ENCODE measurements at regions not wholly inside any gene's neighbourhood (a gene's known extent, or its start where the extent isn't known, plus 50 kb on each side); places are given as distances from the start of the nearest gene placed in this dataset.

- H3K9ac ChIP-seq (ENCODE audit: insufficient read length): no peak overlapping the region
- no peak for DNase-seq (ENCODE audit: low read depth, low spot score)
- no peaks in the 10 kb centered on the region for H3K36me3 ChIP-seq (ENCODE audit: insufficient read depth, low read length)
- H3K4me3 ChIP-seq: no peak overlapping the region
- TF ChIP-seq EZH2 (IDR thresholded peaks at IDR 0.05): no peak
- no peak for TF ChIP-seq POLR2AphosphoS5 (IDR thresholded peaks at IDR 0.05; ENCODE audit: borderline replicate concordance, low read depth, low read length)
- no peak for TF ChIP-seq FOXP2 (optimal IDR thresholded peaks at IDR 0.05; ENCODE audit: control extremely low read depth, extremely low read length, insufficient read depth)
- H3K9me3 ChIP-seq (ENCODE audit: low read depth, low read length): no peaks in the 10 kb centered on the region
- H3K27ac ChIP-seq: no peak overlapping the region
Observed at GRCh38 chr12:74847169-74847568, 309.5 kb downstream of the ATXN7L3B start.

- Histone ChIP-seq H3K36me3 (ENCODE audit: insufficient read depth, low read length) (no peaks in the 10 kb centered on the region), H3K9me3 (ENCODE audit: low read depth, low read length) (no peaks in the 10 kb centered on the region), H3K27ac (no peak overlapping the region), H3K4me3 (no peak overlapping the region), H3K9ac (ENCODE audit: insufficient read length) (no peak overlapping the region)
- TF ChIP-seq FOXP2 (optimal IDR thresholded peaks at IDR 0.05; ENCODE audit: control extremely low read depth, extremely low read length, insufficient read depth) (no peak), POLR2AphosphoS5 (IDR thresholded peaks at IDR 0.05; ENCODE audit: borderline replicate concordance, low read depth, low read length) (no peak), EZH2 (IDR thresholded peaks at IDR 0.05) (no peak)
- no peak for DNase-seq (ENCODE audit: low read depth, low spot score)
Observed at GRCh38 chr12:74848006-74848405, 310.4 kb downstream of the ATXN7L3B start.

GRCh38 chr12:74849801-74850200 is 312.2 kb downstream of the ATXN7L3B start:
- H3K4me3 ChIP-seq: no peak overlapping the region
- no peak overlapping the region for H3K27ac ChIP-seq
- H3K9ac ChIP-seq (ENCODE audit: insufficient read length): no peak overlapping the region
- no peaks in the 10 kb centered on the region for H3K9me3 ChIP-seq (ENCODE audit: low read depth, low read length)
- H3K36me3 ChIP-seq (ENCODE audit: insufficient read depth, low read length): no peaks in the 10 kb centered on the region
- TF ChIP-seq FOXP2 (optimal IDR thresholded peaks at IDR 0.05; ENCODE audit: control extremely low read depth, extremely low read length, insufficient read depth): no peak
- TF ChIP-seq POLR2AphosphoS5 (IDR thresholded peaks at IDR 0.05; ENCODE audit: borderline replicate concordance, low read depth, low read length): no peak
- no peak for TF ChIP-seq EZH2 (IDR thresholded peaks at IDR 0.05)
- no peak for DNase-seq (ENCODE audit: low read depth, low spot score)

- TF ChIP-seq EZH2 (IDR thresholded peaks at IDR 0.05): no peak
- TF ChIP-seq FOXP2 (optimal IDR thresholded peaks at IDR 0.05; ENCODE audit: control extremely low read depth, extremely low read length, insufficient read depth): no peak
- no peak for TF ChIP-seq POLR2AphosphoS5 (IDR thresholded peaks at IDR 0.05; ENCODE audit: borderline replicate concordance, low read depth, low read length)
- DNase-seq (ENCODE audit: low read depth, low spot score): no peak
- no peaks in the 10 kb centered on the region for H3K9me3 ChIP-seq (ENCODE audit: low read depth, low read length)
- no peak overlapping the region for H3K9ac ChIP-seq (ENCODE audit: insufficient read length)
- no peak overlapping the region for H3K4me3 ChIP-seq
- no peaks in the 10 kb centered on the region for H3K36me3 ChIP-seq (ENCODE audit: insufficient read depth, low read length)
- H3K27ac ChIP-seq: no peak overlapping the region
Observed at GRCh38 chr12:74871817-74872216, 334.2 kb downstream of the ATXN7L3B start.

GRCh38 chr12:74885775-74886174 is 323.9 kb downstream of the KCNC2 start:
- DNase-seq (ENCODE audit: low read depth, low spot score): no peak
- no peaks in the 10 kb centered on the region for H3K9me3 ChIP-seq (ENCODE audit: low read depth, low read length)
- no peaks in the 10 kb centered on the region for H3K36me3 ChIP-seq (ENCODE audit: insufficient read depth, low read length)
- no peak overlapping the region for H3K27ac ChIP-seq
- H3K4me3 ChIP-seq: no peak overlapping the region
- H3K9ac ChIP-seq (ENCODE audit: insufficient read length): no peak overlapping the region
- TF ChIP-seq POLR2AphosphoS5 (IDR thresholded peaks at IDR 0.05; ENCODE audit: borderline replicate concordance, low read depth, low read length): no peak
- TF ChIP-seq FOXP2 (optimal IDR thresholded peaks at IDR 0.05; ENCODE audit: control extremely low read depth, extremely low read length, insufficient read depth): no peak
- no peak for TF ChIP-seq EZH2 (IDR thresholded peaks at IDR 0.05)

- H3K9ac ChIP-seq (ENCODE audit: insufficient read length): no peak overlapping the region
- H3K4me3 ChIP-seq: no peak overlapping the region
- TF ChIP-seq EZH2 (IDR thresholded peaks at IDR 0.05) (no peak), POLR2AphosphoS5 (IDR thresholded peaks at IDR 0.05; ENCODE audit: borderline replicate concordance, low read depth, low read length) (no peak), FOXP2 (optimal IDR thresholded peaks at IDR 0.05; ENCODE audit: control extremely low read depth, extremely low read length, insufficient read depth) (no peak)
- no peaks in the 10 kb centered on the region for H3K36me3 ChIP-seq (ENCODE audit: insufficient read depth, low read length)
- no peak for DNase-seq (ENCODE audit: low read depth, low spot score)
- no peaks in the 10 kb centered on the region for H3K9me3 ChIP-seq (ENCODE audit: low read depth, low read length)
- H3K27ac ChIP-seq: no peak overlapping the region
Observed at GRCh38 chr12:74889073-74889472, 320.6 kb downstream of the KCNC2 start.

- Histone ChIP-seq H3K36me3 (ENCODE audit: insufficient read depth, low read length) (no peaks in the 10 kb centered on the region), H3K9ac (ENCODE audit: insufficient read length) (no peak overlapping the region), H3K9me3 (ENCODE audit: low read depth, low read length) (no peaks in the 10 kb centered on the region), H3K4me3 (no peak overlapping the region), H3K27ac (no peak overlapping the region)
- DNase-seq (ENCODE audit: low read depth, low spot score): no peak
- TF ChIP-seq POLR2AphosphoS5 (IDR thresholded peaks at IDR 0.05; ENCODE audit: borderline replicate concordance, low read depth, low read length) (no peak), EZH2 (IDR thresholded peaks at IDR 0.05) (no peak), FOXP2 (optimal IDR thresholded peaks at IDR 0.05; ENCODE audit: control extremely low read depth, extremely low read length, insufficient read depth) (no peak)
Observed at GRCh38 chr12:74889563-74890236, 319.9 kb downstream of the KCNC2 start.

- Histone ChIP-seq H3K4me3 (no peak overlapping the region), H3K36me3 (ENCODE audit: insufficient read depth, low read length) (no peaks in the 10 kb centered on the region), H3K9me3 (ENCODE audit: low read depth, low read length) (no peaks in the 10 kb centered on the region), H3K27ac (no peak overlapping the region), H3K9ac (ENCODE audit: insufficient read length) (no peak overlapping the region)
- peak; percentile 45 for DNase-seq (ENCODE audit: low read depth, low spot score)
- TF ChIP-seq EZH2 (IDR thresholded peaks at IDR 0.05) (no peak), FOXP2 (optimal IDR thresholded peaks at IDR 0.05; ENCODE audit: control extremely low read depth, extremely low read length, insufficient read depth) (no peak), POLR2AphosphoS5 (IDR thresholded peaks at IDR 0.05; ENCODE audit: borderline replicate concordance, low read depth, low read length) (no peak)
Observed at GRCh38 chr12:74890237-74890599, 319.4 kb downstream of the KCNC2 start.
